Suprapubic skin (tissue), 4 donors: ENCODE measurements at regions not wholly inside any gene's neighbourhood (a gene's known extent, or its start where the extent isn't known, plus 50 kb on each side); places are given as distances from the start of the nearest gene placed in this dataset.

Experiments used
- CTCF ChIP-seq, 2 donors: fragments of 200-600 bp in 1 of 2; fragments of 450-650 bp in 1 of 2; sonication (generic) in 1 of 2; IDR thresholded peaks; one replicate each; pipeline ENCODE4 v1.5.1; 2016 to 2019; ENCODE audit warnings: antibody characterized with exemption in 2 of 2, mild to moderate bottlenecking in 1 of 2, moderate library complexity in 1 of 2
- EP300 ChIP-seq: sonication (generic); formaldehyde crosslinking; IDR thresholded peaks from one replicate; pipeline ENCODE4 v1.6.1; 2017; ENCODE audit warnings: antibody characterized with exemption
- POLR2A ChIP-seq, 2 donors: fragments of 450-650 bp; IDR thresholded peaks; one replicate each; pipeline ENCODE4 v1.6.1; 2017; ENCODE audit warnings: antibody characterized with exemption in 2 of 2, mild to moderate bottlenecking in 2 of 2, moderate library complexity in 2 of 2
- POLR2AphosphoS5 ChIP-seq, 3 donors: sonication (generic); formaldehyde crosslinking; IDR thresholded peaks; one replicate each; pipeline ENCODE4 v1.6.1; 2017; ENCODE audit warnings: antibody characterized with exemption in 3 of 3

GRCh38 chr13:73720216-73720840, 413.9 kb downstream of the KLF12 start:
- TF ChIP-seq CTCF (IDR thresholded peaks at IDR 0.05) (no peak), POLR2A (IDR thresholded peaks at IDR 0.05) (no peak), EP300 (no peak), POLR2AphosphoS5 (IDR thresholded peaks at IDR 0.05) (no peak)
